Upper lobe of left lung (tissue), 6 donors: ENCODE measurements at regions not wholly inside any gene's neighbourhood (a gene's known extent, or its start where the extent isn't known, plus 50 kb on each side); places are given as distances from the start of the nearest gene placed in this dataset.

ENCODE experiments used
- ATAC-seq, 2 donors: fragments of 200-7000 bp; cut with Tn5 transposase; one replicate each; pipeline ENCODE4 v1.9.1; 2022; ENCODE audit warnings: mild to moderate bottlenecking in 2 of 2, moderate library complexity in 2 of 2; ENCODE audit not compliant: low FRiP score in 2 of 2
- DNase-seq, 2 donors: peaks; one replicate each; pipeline ENCODE4 v3.0.0-alpha.2; 2019 to 2020
- H3K27ac ChIP-seq, 4 donors: fragments of 200-600 bp; sonication (generic); one replicate each; pipeline ENCODE4 v1.5.1; 2016 to 2019
- H3K27me3 ChIP-seq, 4 donors: fragments of 200-600 bp; sonication (generic); one replicate each; pipeline ENCODE4 v1.5.1; 2017 to 2019
- H3K36me3 ChIP-seq, 4 donors: fragments of 200-600 bp; sonication (generic); one replicate each; pipeline ENCODE4 v1.5.1; 2016 to 2019
- H3K4me1 ChIP-seq, 4 donors: fragments of 200-600 bp; sonication (generic); one replicate each; pipeline ENCODE4 v1.5.1; 2018 to 2019
- H3K4me3 ChIP-seq, 4 donors: fragments of 200-600 bp; sonication (generic); one replicate each; pipeline ENCODE4 v1.5.1; 2017 to 2019; ENCODE audit warnings: mild to moderate bottlenecking in 2 of 4, moderate library complexity in 1 of 4
- H3K9me3 ChIP-seq, 4 donors: fragments of 200-600 bp; sonication (generic); one replicate each; pipeline ENCODE4 v1.5.1; 2018 to 2019
- EP300 ChIP-seq, 4 donors: sonication (generic); formaldehyde crosslinking; IDR thresholded peaks; one replicate each; pipeline ENCODE4 v1.5.1; 2017; ENCODE audit warnings: antibody characterized with exemption in 4 of 4, control low read depth in 2 of 4
- POLR2A ChIP-seq, 4 donors: fragments of 450-650 bp; IDR thresholded peaks; one replicate each; pipeline ENCODE4 v1.5.1; 2016 to 2017; ENCODE audit warnings: antibody characterized with exemption in 4 of 4, mild to moderate bottlenecking in 2 of 4
- POLR2AphosphoS5 ChIP-seq, 2 donors: sonication (generic); formaldehyde crosslinking; IDR thresholded peaks; one replicate each; pipeline ENCODE4 v1.5.1; 2017; ENCODE audit warnings: antibody characterized with exemption in 2 of 2
- WGBS, 2 donors: methylation state at CpG; one replicate each; pipeline ENCODE4 v1.1.5; 2017 to 2018; 5-methylcytosine and 5-hydroxymethylcytosine counted together
- TF ChIP-seq, protein P1 (sequence below), 6 experiments: fragments of 450-650 bp in 4 of 6; fragments of 200-600 bp in 2 of 6; sonication (generic) in 2 of 6; IDR thresholded peaks; one replicate each; pipeline ENCODE4 v1.5.1; 2016 to 2019; ENCODE audit warnings: antibody characterized with exemption in 6 of 6
- donor health status: DM: no; HTN: no; CAD: no; lungs with moderate emphysema.
- donor health status: DM: no; HTN: yes; CAD: no; lungs with severe emphysema.

- WGBS, 2 donors, result 84 to 85% methylated on average over 5 of the region's 5 CpGs
- no peak for DNase-seq
- H3K36me3 ChIP-seq, result no peaks in the 10 kb centered on the region
- H3K4me3 ChIP-seq, result no peak overlapping the region
- peaks cover 0 to 11% (median 2%) of the 10 kb centered on the region in 4 donors for H3K4me1 ChIP-seq
- no peak for ATAC-seq
- TF ChIP-seq, protein P1, sequence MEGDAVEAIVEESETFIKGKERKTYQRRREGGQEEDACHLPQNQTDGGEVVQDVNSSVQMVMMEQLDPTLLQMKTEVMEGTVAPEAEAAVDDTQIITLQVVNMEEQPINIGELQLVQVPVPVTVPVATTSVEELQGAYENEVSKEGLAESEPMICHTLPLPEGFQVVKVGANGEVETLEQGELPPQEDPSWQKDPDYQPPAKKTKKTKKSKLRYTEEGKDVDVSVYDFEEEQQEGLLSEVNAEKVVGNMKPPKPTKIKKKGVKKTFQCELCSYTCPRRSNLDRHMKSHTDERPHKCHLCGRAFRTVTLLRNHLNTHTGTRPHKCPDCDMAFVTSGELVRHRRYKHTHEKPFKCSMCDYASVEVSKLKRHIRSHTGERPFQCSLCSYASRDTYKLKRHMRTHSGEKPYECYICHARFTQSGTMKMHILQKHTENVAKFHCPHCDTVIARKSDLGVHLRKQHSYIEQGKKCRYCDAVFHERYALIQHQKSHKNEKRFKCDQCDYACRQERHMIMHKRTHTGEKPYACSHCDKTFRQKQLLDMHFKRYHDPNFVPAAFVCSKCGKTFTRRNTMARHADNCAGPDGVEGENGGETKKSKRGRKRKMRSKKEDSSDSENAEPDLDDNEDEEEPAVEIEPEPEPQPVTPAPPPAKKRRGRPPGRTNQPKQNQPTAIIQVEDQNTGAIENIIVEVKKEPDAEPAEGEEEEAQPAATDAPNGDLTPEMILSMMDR (IDR thresholded peaks at IDR 0.05), result no peak
- TF ChIP-seq POLR2A (IDR thresholded peaks at IDR 0.05) (no peak), POLR2AphosphoS5 (IDR thresholded peaks at IDR 0.05) (no peak), EP300 (IDR thresholded peaks at IDR 0.05) (no peak)
- H3K27me3 ChIP-seq, result no peaks in the 10 kb centered on the region
- H3K9me3 ChIP-seq, result no peaks in the 10 kb centered on the region
- H3K27ac ChIP-seq, result no peak overlapping the region
Measured at GRCh38 chr7:26065652-26066051, 86.3 kb upstream of the NFE2L3 start.

GRCh38 chr7:26066736-26067135 lies 85.3 kb upstream of the NFE2L3 start:
- Histone ChIP-seq H3K27ac (no peak overlapping the region), H3K36me3 (no peaks in the 10 kb centered on the region), H3K27me3 (no peaks in the 10 kb centered on the region), H3K4me3 (no peak overlapping the region), H3K4me1 (peaks cover 0 to 2% (median 0%) of the 10 kb centered on the region in 4 donors), H3K9me3 (no peaks in the 10 kb centered on the region)
- WGBS, 2 donors, result 59 to 75% methylated on average over 1 of the region's 1 CpG
- ATAC-seq, result no peak
- TF ChIP-seq, protein P1 (IDR thresholded peaks at IDR 0.05), result no peak
- no peak for TF ChIP-seq POLR2AphosphoS5 (IDR thresholded peaks at IDR 0.05)
- TF ChIP-seq EP300 (IDR thresholded peaks at IDR 0.05), result no peak
- TF ChIP-seq POLR2A (IDR thresholded peaks at IDR 0.05), result no peak
- DNase-seq, result no peak

- TF ChIP-seq EP300 (IDR thresholded peaks at IDR 0.05) (no peak), POLR2AphosphoS5 (IDR thresholded peaks at IDR 0.05) (no peak), POLR2A (IDR thresholded peaks at IDR 0.05) (no peak)
- TF ChIP-seq, protein P1 (IDR thresholded peaks at IDR 0.05), result no peak
- H3K4me3 ChIP-seq, result no peak overlapping the region
- ATAC-seq (no peak), DNase-seq (no peak)
- no peaks in the 10 kb centered on the region for H3K27me3 ChIP-seq
- WGBS, 2 donors, result 87 to 91% methylated on average over 2 of the region's 2 CpGs
- H3K36me3 ChIP-seq, result no peaks in the 10 kb centered on the region
- H3K27ac ChIP-seq, result no peak overlapping the region
- no peaks in the 10 kb centered on the region for H3K4me1 ChIP-seq
- no peaks in the 10 kb centered on the region for H3K9me3 ChIP-seq
Measured at GRCh38 chr7:26070290-26070689, 81.7 kb upstream of the NFE2L3 start.

DNA sequence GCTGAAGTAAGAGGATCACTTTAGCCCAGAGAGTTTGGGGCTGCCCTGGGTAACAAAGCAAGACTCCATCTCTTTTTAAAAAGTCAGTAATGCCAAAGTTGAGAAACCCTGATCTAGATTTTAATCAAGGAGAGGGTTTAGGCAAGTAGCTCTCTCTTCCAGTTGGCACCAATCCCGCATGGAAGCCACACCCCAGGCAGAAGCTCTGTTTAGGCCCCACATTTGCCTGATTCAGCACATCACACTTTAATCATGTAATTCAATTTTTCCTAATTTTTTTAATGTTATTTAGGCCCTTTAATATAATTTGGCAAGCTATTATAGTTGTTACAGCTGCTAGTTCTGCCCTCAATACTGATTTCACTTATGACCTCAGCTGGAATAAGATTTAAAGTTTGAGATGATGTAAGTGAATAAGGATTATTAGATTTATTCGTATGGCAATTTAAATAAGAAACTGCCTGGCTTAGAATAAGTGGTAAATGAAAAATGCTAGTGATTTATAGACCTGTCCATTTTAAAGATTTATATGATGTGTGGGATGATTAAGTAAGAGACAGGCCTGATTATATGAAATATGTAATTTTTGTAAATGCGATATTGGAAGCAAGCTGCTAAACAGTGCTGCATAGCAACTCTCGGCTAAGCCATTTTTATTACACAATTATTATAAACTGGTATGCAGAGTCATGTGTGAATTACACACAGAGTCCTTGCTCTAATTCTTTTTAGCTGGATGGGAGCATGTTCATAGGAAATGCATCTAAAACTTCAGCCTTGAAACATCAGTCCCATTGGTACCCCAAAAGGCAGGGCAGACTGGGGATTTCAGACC lies 80.2 kb upstream of the NFE2L3 start:
- ATAC-seq, result peak in 1 of 2 donors; percentile 40
- no peak overlapping the region for H3K4me3 ChIP-seq
- 75 to 85% methylated on average over 4 of the region's 4 CpGs for WGBS, 2 donors

More for the DNA sequence above, 80.2 kb upstream of the NFE2L3 start:
- TF ChIP-seq EP300 (IDR thresholded peaks at IDR 0.05) (no peak), POLR2AphosphoS5 (IDR thresholded peaks at IDR 0.05) (no peak), POLR2A (IDR thresholded peaks at IDR 0.05) (no peak)
- TF ChIP-seq, protein P1 (IDR thresholded peaks at IDR 0.05), result no peak
- Histone ChIP-seq H3K36me3 (no peaks in the 10 kb centered on the region), H3K27ac (no peak overlapping the region), H3K27me3 (no peaks in the 10 kb centered on the region), H3K9me3 (no peaks in the 10 kb centered on the region), H3K4me1 (no peaks in the 10 kb centered on the region)
- DNase-seq, result no peak
